MM.1S (cell line): ENCODE measurements at regions not wholly inside any gene's neighbourhood (a gene's known extent, or its start where the extent isn't known, plus 50 kb on each side); places are given as distances from the start of the nearest gene placed in this dataset.

Experiments used
- DNase-seq: peaks from one replicate; pipeline ENCODE4 v3.0.0-alpha.2; 2015
- H2AFZ ChIP-seq: fragments of 300-600 bp; sonication (generic); 2 replicates; pipeline ENCODE4 v1.6.0; 2016; ENCODE audit warnings: antibody characterized with exemption, low read length
- H3F3A ChIP-seq: fragments of 300-600 bp; sonication (generic); 2 replicates; pipeline ENCODE4 v1.6.1; 2016; ENCODE audit warnings: mild to moderate bottlenecking, antibody characterized with exemption, low read length, moderate library complexity, mixed read lengths; ENCODE audit not compliant: insufficient read depth
- H3K27ac ChIP-seq: fragments of 300-600 bp; sonication (generic); 2 replicates; pipeline ENCODE4 v1.5.1; 2016; ENCODE audit warnings: mild to moderate bottlenecking, low read length
- H3K27me3 ChIP-seq: fragments of 300-600 bp; sonication (generic); replicated peaks from 2 replicates; pipeline ENCODE4 v1.6.0; 2016; ENCODE audit warnings: low read length; ENCODE audit not compliant: insufficient read depth
- H3K36me3 ChIP-seq: fragments of 300-600 bp; sonication (generic); replicated peaks from 2 replicates; pipeline ENCODE4 v1.6.1; 2016; ENCODE audit warnings: mild to moderate bottlenecking, low read length, mixed read lengths; ENCODE audit not compliant: insufficient read depth
- H3K4me1 ChIP-seq: fragments of 300-600 bp; sonication (generic); 2 replicates; pipeline ENCODE4 v1.6.1; 2016; ENCODE audit warnings: low read length, mixed read lengths
- H3K4me2 ChIP-seq: fragments of 300-600 bp; sonication (generic); 2 replicates; pipeline ENCODE4 v1.6.0; 2016; ENCODE audit warnings: low read depth, low read length
- H3K4me3 ChIP-seq: fragments of 300-600 bp; sonication (generic); 2 replicates; pipeline ENCODE4 v1.5.1; 2016; ENCODE audit warnings: low read length, mixed read lengths
- H3K79me2 ChIP-seq: fragments of 300-600 bp; sonication (generic); 2 replicates; pipeline ENCODE4 v1.6.1; 2016; ENCODE audit warnings: mixed run types, low read length, mixed read lengths
- H3K9ac ChIP-seq: fragments of 300-600 bp; sonication (generic); 2 replicates; pipeline ENCODE4 v1.6.1; 2016; ENCODE audit warnings: low read length, mixed read lengths
- H3K9me2 ChIP-seq: fragments of 300-600 bp; sonication (generic); replicated peaks from 2 replicates; pipeline ENCODE4 v1.6.1; 2016; ENCODE audit warnings: mild to moderate bottlenecking, low read length, mixed read lengths; ENCODE audit not compliant: insufficient read depth
- H3K9me3 ChIP-seq: fragments of 300-600 bp; sonication (generic); replicated peaks from 2 replicates; pipeline ENCODE4 v1.6.1; 2016; ENCODE audit warnings: mild to moderate bottlenecking, low read length, mixed read lengths; ENCODE audit not compliant: insufficient read depth
- H4K20me1 ChIP-seq: fragments of 300-600 bp; sonication (generic); 2 replicates; pipeline ENCODE4 v1.6.1; 2016; ENCODE audit warnings: mild to moderate bottlenecking, low read length, moderate library complexity, mixed read lengths; ENCODE audit not compliant: insufficient read depth
- CTCF ChIP-seq: fragments of 300-600 bp; sonication (generic); IDR thresholded peaks from 2 replicates; pipeline ENCODE4 v1.5.1; 2016; ENCODE audit warnings: antibody characterized with exemption, low read length, mixed read lengths
- EZH2 ChIP-seq: fragments of 300-600 bp; sonication (generic); optimal IDR thresholded peaks from 2 replicates; pipeline ENCODE3; 2017; ENCODE audit warnings: low read depth, mild to moderate bottlenecking, antibody characterized with exemption, low read length, mixed read lengths
- EZH2phosphoT487 ChIP-seq: fragments of 300-600 bp; sonication (generic); IDR thresholded peaks from 2 replicates; pipeline ENCODE4 v1.6.1; 2018; ENCODE audit warnings: antibody characterized with exemption, low read length

DNA sequence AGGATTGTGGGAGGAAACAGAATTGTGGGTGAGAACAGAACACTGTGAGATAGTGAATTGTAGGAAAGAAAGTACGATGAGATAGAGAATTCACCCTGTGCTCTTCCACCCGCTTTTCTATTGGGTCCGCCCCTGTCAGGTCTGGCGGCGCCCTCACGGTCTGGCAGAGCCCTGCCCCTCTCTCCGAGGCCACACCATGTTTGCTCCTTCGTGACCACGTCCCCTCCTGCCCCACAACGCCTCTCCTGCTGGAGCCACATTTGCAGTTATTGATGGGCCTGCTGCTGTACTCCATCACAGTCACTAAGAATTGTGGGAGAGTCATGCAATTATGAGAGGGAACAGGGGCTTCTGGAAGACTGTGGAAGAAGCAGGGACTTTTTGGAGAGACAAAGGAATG, 473.1 kb downstream of the KLF12 start:
- Histone ChIP-seq H3K27me3 (no peaks in the 10 kb centered on the region), H3K79me2 (no peaks in the 10 kb centered on the region), H4K20me1 (no peaks in the 10 kb centered on the region), H3K9me3 (no peaks in the 10 kb centered on the region), H3K9ac (no peak overlapping the region), H3K4me1 (no peaks in the 10 kb centered on the region), H3K4me2 (no peak overlapping the region), H2AFZ (no peak overlapping the region), H3F3A (no peaks in the 10 kb centered on the region), H3K9me2 (no peaks in the 10 kb centered on the region), H3K4me3 (no peak overlapping the region), H3K27ac (no peak overlapping the region), H3K36me3 (no peaks in the 10 kb centered on the region)
- no peak for DNase-seq
- TF ChIP-seq EZH2, result no peak
- no peak for TF ChIP-seq EZH2phosphoT487
- no peak for TF ChIP-seq CTCF

GRCh38 chr13:73658639-73659038, 475.6 kb downstream of the KLF12 start:
- Histone ChIP-seq H3F3A (no peaks in the 10 kb centered on the region), H3K4me1 (no peaks in the 10 kb centered on the region), H3K9me3 (no peaks in the 10 kb centered on the region), H3K27ac (no peak overlapping the region), H3K9me2 (no peaks in the 10 kb centered on the region), H2AFZ (no peak overlapping the region), H3K4me3 (no peak overlapping the region), H3K36me3 (no peaks in the 10 kb centered on the region), H3K4me2 (no peak overlapping the region), H4K20me1 (no peaks in the 10 kb centered on the region), H3K9ac (no peak overlapping the region), H3K27me3 (no peaks in the 10 kb centered on the region), H3K79me2 (no peaks in the 10 kb centered on the region)
- DNase-seq, result no peak
- TF ChIP-seq CTCF, result no peak
- no peak for TF ChIP-seq EZH2phosphoT487
- TF ChIP-seq EZH2, result no peak

GRCh38 chr13:73657821-73658540, 476.2 kb downstream of the KLF12 start:
- H2AFZ ChIP-seq, result no peak overlapping the region
- DNase-seq, result no peak
- H3K4me1 ChIP-seq, result no peaks in the 10 kb centered on the region
- H3K4me2 ChIP-seq, result no peak overlapping the region
- no peak for TF ChIP-seq CTCF
- no peak for TF ChIP-seq EZH2
- no peak for TF ChIP-seq EZH2phosphoT487
- no peaks in the 10 kb centered on the region for H3K79me2 ChIP-seq
- H3K27ac ChIP-seq, result no peak overlapping the region
- no peaks in the 10 kb centered on the region for H3K9me2 ChIP-seq
- H3K27me3 ChIP-seq, result no peaks in the 10 kb centered on the region
- H3K4me3 ChIP-seq, result no peak overlapping the region
- H3K9me3 ChIP-seq, result no peaks in the 10 kb centered on the region
- no peaks in the 10 kb centered on the region for H3F3A ChIP-seq
- no peaks in the 10 kb centered on the region for H4K20me1 ChIP-seq
- no peak overlapping the region for H3K9ac ChIP-seq
- no peaks in the 10 kb centered on the region for H3K36me3 ChIP-seq
